ENCODE measurements at regions not wholly inside any gene's neighbourhood (a gene's known extent, or its start where the extent isn't known, plus 50 kb on each side); places are given as distances from the start of the nearest gene placed in this dataset.
"Not testable (repeated sequence)": the region's sequence is repeated elsewhere in the genome, so short reads cannot be mapped to it uniquely, and the experiment has no call there.

DNA sequence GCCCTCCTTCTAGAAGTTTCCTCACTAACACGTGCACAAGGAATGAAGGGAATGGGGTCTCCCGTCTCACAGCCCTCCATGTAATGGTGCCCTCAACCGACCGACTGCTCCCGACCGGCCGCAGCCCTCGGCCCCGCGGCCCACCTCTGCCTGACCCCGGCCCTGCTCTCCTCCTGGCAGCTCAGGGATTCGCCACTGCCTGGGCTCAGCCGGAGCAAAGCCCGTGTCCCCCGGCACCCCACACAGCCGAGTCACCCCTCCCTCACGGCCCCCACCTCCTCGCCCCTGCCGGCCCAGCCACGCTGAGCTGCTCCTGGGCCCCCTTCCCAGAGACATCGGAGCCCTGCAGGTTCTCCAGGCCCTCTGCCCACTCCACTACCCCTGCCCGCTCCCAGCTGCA, 171.0 kb downstream of the TMEM121 start:
- not testable (repeated sequence) for H3K36me3 ChIP-seq (ENCODE audit: control insufficient read depth in 2 of 2, insufficient read depth in 2 of 2, low read length in 1 of 2); H3K9me3 ChIP-seq (ENCODE audit: control insufficient read depth in 2 of 2, insufficient read depth in 1 of 2, low read depth in 1 of 2, low read length in 1 of 2); H3K27me3 ChIP-seq (ENCODE audit: control insufficient read depth in 1 of 2, insufficient read depth in 2 of 2, low read length in 2 of 2); H3K4me1 ChIP-seq (ENCODE audit: control insufficient read depth in 2 of 2, insufficient read depth in 2 of 2, low read length in 1 of 2); H3K4me3 ChIP-seq (ENCODE audit: low read depth in 1 of 2, low read length in 2 of 2); H3K27ac ChIP-seq (ENCODE audit: low read depth in 2 of 2, low read length in 1 of 2)
- WGBS, 2 donors: 88 to 89% methylated on average over 16 to 20 of the region's 22 CpGs

DNA sequence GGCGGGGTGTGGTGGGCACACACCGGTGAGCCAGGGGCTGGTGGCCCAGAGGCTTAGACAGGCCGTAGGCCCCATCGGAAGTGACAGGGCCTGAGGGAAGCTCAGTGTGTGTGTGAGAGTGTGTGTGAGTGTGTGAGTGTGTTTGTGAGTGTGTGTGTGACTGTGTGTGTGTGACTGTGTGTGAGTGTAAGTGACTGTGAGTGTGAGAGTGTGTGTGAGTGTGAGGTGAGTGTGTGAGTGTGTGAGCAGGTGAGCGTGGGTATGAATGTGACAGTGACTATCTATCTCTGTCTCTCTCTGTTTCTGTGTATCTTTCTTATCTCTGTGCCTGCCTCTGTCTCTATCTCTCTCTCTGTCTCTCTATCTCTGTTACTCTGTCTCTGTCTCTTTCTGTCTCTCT, 171.6 kb downstream of the TMEM121 start:
- not testable (repeated sequence) for H3K27me3 ChIP-seq (ENCODE audit: control insufficient read depth in 1 of 2, insufficient read depth in 2 of 2, low read length in 2 of 2); H3K27ac ChIP-seq (ENCODE audit: low read depth in 2 of 2, low read length in 1 of 2); H3K36me3 ChIP-seq (ENCODE audit: control insufficient read depth in 2 of 2, insufficient read depth in 2 of 2, low read length in 1 of 2); H3K4me1 ChIP-seq (ENCODE audit: control insufficient read depth in 2 of 2, insufficient read depth in 2 of 2, low read length in 1 of 2); H3K9me3 ChIP-seq (ENCODE audit: control insufficient read depth in 2 of 2, insufficient read depth in 1 of 2, low read depth in 1 of 2, low read length in 1 of 2); H3K4me3 ChIP-seq (ENCODE audit: low read depth in 1 of 2, low read length in 2 of 2)
- 72 to 83% methylated on average over 5 of the region's 5 CpGs for WGBS, 2 donors

DNA sequence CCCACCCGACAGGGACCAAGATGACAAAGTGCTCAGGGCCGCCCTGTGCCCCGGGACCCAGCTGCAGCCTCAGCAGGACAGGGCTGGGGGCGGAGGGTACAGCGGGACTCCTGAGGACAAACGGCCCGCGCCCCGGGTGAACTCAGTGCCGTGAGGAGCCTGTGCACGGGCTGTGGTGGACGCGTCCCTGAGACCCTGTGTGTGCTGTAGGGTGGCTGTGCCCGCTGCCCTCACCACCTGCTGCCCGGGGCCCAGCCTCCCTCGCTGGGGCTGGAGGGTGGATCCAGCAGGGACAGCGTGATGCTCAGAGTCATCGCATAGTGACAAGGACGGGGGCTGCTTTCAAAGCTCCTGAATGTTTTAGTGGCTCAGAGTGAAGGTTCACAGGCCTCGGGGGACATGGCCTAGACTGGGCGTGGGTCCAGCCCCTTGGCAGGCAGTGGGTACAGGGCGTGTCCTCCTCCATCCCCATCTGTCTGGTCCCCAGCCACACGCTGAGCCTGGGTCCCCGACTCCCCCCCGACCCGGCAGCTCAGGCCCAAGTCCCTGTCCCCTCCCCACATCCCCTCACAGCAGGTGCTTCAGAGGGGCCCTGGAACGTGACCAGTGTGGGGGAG, 172.7 kb downstream of the TMEM121 start:
- H3K27ac ChIP-seq (ENCODE audit: low read depth in 2 of 2, low read length in 1 of 2); H3K4me3 ChIP-seq (ENCODE audit: low read depth in 1 of 2, low read length in 2 of 2); H3K36me3 ChIP-seq (ENCODE audit: control insufficient read depth in 2 of 2, insufficient read depth in 2 of 2, low read length in 1 of 2); H3K27me3 ChIP-seq (ENCODE audit: control insufficient read depth in 1 of 2, insufficient read depth in 2 of 2, low read length in 2 of 2); H3K9me3 ChIP-seq (ENCODE audit: control insufficient read depth in 2 of 2, insufficient read depth in 1 of 2, low read depth in 1 of 2, low read length in 1 of 2); H3K4me1 ChIP-seq (ENCODE audit: control insufficient read depth in 2 of 2, insufficient read depth in 2 of 2, low read length in 1 of 2): not testable (repeated sequence)
- WGBS, 2 donors: 74 to 87% methylated on average over 12 to 14 of the region's 27 CpGs

DNA sequence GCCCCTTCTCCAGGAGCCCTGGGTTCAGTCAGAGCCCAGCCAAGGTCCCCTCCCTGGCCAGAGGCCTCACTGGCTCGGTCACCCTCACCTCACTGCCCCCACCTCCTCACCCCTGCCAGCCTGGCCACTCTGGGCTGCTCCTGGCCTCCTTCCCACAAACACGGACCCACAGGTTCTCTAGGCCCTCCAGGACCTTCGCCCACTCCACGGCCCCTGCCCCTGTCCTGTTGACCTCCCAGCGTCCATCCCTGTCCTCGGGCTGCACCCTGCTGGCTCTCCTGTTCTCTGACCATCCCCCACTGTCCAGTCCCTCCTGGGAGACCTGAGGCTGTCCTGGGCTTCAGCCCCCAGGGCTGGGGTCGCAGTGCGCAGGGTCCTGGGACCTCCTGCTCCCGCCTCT, 173.3 kb downstream of the TMEM121 start:
- not testable (repeated sequence) for H3K27ac ChIP-seq (ENCODE audit: low read depth in 2 of 2, low read length in 1 of 2); H3K4me1 ChIP-seq (ENCODE audit: control insufficient read depth in 2 of 2, insufficient read depth in 2 of 2, low read length in 1 of 2); H3K36me3 ChIP-seq (ENCODE audit: control insufficient read depth in 2 of 2, insufficient read depth in 2 of 2, low read length in 1 of 2); H3K9me3 ChIP-seq (ENCODE audit: control insufficient read depth in 2 of 2, insufficient read depth in 1 of 2, low read depth in 1 of 2, low read length in 1 of 2); H3K27me3 ChIP-seq (ENCODE audit: control insufficient read depth in 1 of 2, insufficient read depth in 2 of 2, low read length in 2 of 2); H3K4me3 ChIP-seq (ENCODE audit: low read depth in 1 of 2, low read length in 2 of 2)
- 77 to 79% methylated on average over 7 to 9 of the region's 9 CpGs for WGBS, 2 donors

DNA sequence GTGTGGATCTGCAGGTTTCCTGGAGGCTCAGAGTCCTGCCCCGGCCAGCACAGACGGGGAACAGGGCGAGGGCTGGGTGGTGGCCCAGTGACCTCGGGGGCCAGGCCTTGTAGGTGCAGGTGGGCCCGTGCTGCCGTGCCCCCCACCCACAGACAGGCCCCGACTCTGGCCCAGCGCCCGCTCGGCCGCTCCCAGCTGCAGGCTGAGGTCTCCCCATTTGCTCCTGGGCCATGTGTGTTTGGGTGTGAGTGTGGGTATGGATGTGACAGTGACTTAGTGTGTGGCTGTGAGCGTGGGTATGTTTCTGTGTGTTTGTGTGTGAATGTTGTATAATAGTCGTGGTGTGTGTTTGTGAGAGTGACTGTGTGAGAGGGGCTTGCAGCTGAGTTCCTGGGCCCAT, 173.8 kb downstream of the TMEM121 start:
- not testable (repeated sequence) for H3K27me3 ChIP-seq (ENCODE audit: control insufficient read depth in 1 of 2, insufficient read depth in 2 of 2, low read length in 2 of 2); H3K4me3 ChIP-seq (ENCODE audit: low read depth in 1 of 2, low read length in 2 of 2); H3K27ac ChIP-seq (ENCODE audit: low read depth in 2 of 2, low read length in 1 of 2); H3K36me3 ChIP-seq (ENCODE audit: control insufficient read depth in 2 of 2, insufficient read depth in 2 of 2, low read length in 1 of 2); H3K4me1 ChIP-seq (ENCODE audit: control insufficient read depth in 2 of 2, insufficient read depth in 2 of 2, low read length in 1 of 2); H3K9me3 ChIP-seq (ENCODE audit: control insufficient read depth in 2 of 2, insufficient read depth in 1 of 2, low read depth in 1 of 2, low read length in 1 of 2)
- 80 to 84% methylated on average over 10 to 13 of the region's 13 CpGs for WGBS, 2 donors

DNA sequence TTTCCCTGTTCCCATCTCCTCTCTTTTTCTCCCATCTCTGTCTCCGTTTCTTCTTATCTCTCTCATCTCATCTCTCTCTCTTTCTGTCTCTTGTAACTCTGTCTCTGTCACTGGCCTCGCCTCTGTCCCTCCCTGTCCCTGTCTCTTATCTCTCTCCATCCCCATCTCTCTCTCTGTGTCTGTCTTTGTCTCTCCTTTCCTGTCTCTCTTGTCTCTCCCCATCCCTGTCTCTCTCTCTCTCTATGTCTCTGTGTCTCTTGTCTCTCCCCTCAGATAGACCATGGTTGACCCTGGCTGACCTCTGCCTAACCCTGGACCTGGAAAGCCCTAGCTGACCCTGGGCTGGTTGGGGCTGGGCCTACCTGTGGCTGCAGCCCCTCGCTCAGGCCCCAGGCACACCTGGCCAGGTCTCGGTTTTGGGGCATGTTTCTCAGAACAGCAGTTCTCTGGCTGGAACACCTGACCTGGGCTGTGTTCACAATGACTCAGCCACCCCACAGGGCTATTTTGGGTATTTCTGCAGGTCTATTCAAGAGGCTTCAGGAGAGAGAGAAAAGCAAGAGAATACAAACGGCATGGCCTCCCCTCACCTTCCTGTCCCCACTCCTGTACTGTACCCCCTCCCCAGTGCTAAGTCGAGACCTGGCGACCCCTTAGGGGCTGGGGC, 174.4 kb downstream of the TMEM121 start:
- no peaks in the 10 kb centered on the region for H3K27me3 ChIP-seq (ENCODE audit: control insufficient read depth in 1 of 2, insufficient read depth in 2 of 2, low read length in 2 of 2)
- 39 to 64% methylated on average over 7 of the region's 7 CpGs for WGBS, 2 donors
- H3K4me1 ChIP-seq (ENCODE audit: control insufficient read depth in 2 of 2, insufficient read depth in 2 of 2, low read length in 1 of 2): no peaks in the 10 kb centered on the region
- no peaks in the 10 kb centered on the region for H3K9me3 ChIP-seq (ENCODE audit: control insufficient read depth in 2 of 2, insufficient read depth in 1 of 2, low read depth in 1 of 2, low read length in 1 of 2)
- no peak overlapping the region for H3K4me3 ChIP-seq (ENCODE audit: low read depth in 1 of 2, low read length in 2 of 2)
- H3K36me3 ChIP-seq (ENCODE audit: control insufficient read depth in 2 of 2, insufficient read depth in 2 of 2, low read length in 1 of 2): no peaks in the 10 kb centered on the region
- no peak overlapping the region for H3K27ac ChIP-seq (ENCODE audit: low read depth in 2 of 2, low read length in 1 of 2)

DNA sequence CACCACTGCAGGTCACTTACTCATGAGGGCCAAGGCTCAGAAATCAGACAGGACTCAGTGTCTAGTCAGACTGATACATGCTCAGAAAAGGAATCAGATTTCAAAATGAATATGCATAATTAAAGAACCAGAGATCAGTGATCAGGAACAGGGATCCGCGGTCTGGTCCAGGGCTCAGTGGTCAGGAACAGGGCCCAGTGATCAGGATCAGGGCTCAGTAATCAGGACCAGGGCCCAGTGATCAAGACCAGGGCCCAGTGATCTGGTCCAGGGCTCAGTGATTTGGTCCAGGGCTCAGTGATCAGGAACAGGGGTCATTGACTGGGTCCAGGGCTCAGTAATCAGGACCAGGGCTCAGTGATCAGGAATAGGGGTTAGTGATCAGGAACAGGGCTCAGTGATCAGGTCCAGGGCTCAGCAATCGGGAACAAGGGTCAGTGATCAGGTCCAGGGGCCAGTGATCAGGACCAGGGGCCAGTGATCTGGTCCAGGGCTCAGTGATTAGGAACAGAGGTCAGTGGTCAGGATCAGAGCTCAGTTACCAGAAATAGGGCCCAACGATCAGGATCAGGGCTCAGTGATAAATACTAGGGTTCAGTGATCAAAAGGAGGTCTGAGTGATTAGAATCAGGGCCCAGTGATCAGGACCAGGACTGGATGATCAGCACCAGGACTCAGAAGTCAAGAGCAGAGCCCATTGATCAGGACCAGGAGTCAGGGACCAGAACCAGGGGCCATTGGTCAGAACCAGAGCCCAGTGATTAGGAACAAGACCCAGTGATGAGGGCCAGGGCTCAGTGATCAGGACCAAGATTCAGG, 175.3 kb downstream of the TMEM121 start:
- H3K27me3 ChIP-seq (ENCODE audit: control insufficient read depth in 1 of 2, insufficient read depth in 2 of 2, low read length in 2 of 2): no peaks in the 10 kb centered on the region
- no peaks in the 10 kb centered on the region for H3K4me1 ChIP-seq (ENCODE audit: control insufficient read depth in 2 of 2, insufficient read depth in 2 of 2, low read length in 1 of 2)
- WGBS, 2 donors: 42 to 63% methylated on average over 4 of the region's 4 CpGs
- no peaks in the 10 kb centered on the region for H3K36me3 ChIP-seq (ENCODE audit: control insufficient read depth in 2 of 2, insufficient read depth in 2 of 2, low read length in 1 of 2)
- no peak overlapping the region for H3K4me3 ChIP-seq (ENCODE audit: low read depth in 1 of 2, low read length in 2 of 2)
- no peaks in the 10 kb centered on the region for H3K9me3 ChIP-seq (ENCODE audit: control insufficient read depth in 2 of 2, insufficient read depth in 1 of 2, low read depth in 1 of 2, low read length in 1 of 2)
- no peak overlapping the region for H3K27ac ChIP-seq (ENCODE audit: low read depth in 2 of 2, low read length in 1 of 2)

DNA sequence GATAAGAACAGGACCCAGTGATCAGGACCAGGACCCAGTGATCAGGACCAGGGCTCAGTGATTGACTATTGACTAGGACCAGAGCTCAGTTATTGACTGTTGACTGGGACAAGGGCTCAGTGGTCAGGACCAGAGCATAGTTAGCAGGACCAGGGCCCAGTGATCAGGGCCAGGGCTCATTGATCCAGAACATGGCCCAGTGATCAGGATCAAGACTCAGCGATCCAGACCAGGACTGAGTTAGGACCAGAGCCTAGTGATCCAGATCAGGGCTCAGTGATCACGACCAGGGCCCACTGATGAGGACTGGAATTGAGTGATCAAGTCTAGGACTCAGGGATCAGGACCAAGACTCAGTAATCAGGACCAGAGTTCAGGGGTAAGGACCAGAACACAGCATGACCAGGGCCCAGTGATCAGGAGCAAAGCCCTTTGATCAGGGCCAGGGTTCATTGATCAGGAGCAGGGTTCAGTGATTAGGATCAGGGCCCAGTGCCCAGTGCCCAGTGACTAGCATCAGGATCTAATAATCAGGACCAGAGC, 176.0 kb downstream of the TMEM121 start:
- Histone ChIP-seq H3K27me3 (ENCODE audit: control insufficient read depth in 1 of 2, insufficient read depth in 2 of 2, low read length in 2 of 2) (no peaks in the 10 kb centered on the region), H3K36me3 (ENCODE audit: control insufficient read depth in 2 of 2, insufficient read depth in 2 of 2, low read length in 1 of 2) (no peaks in the 10 kb centered on the region), H3K9me3 (ENCODE audit: control insufficient read depth in 2 of 2, insufficient read depth in 1 of 2, low read depth in 1 of 2, low read length in 1 of 2) (no peaks in the 10 kb centered on the region), H3K4me1 (ENCODE audit: control insufficient read depth in 2 of 2, insufficient read depth in 2 of 2, low read length in 1 of 2) (no peaks in the 10 kb centered on the region), H3K27ac (ENCODE audit: low read depth in 2 of 2, low read length in 1 of 2) (no peak overlapping the region), H3K4me3 (ENCODE audit: low read depth in 1 of 2, low read length in 2 of 2) (no peak overlapping the region)
- WGBS, 2 donors: 64 to 80% methylated on average over 2 of the region's 2 CpGs

DNA sequence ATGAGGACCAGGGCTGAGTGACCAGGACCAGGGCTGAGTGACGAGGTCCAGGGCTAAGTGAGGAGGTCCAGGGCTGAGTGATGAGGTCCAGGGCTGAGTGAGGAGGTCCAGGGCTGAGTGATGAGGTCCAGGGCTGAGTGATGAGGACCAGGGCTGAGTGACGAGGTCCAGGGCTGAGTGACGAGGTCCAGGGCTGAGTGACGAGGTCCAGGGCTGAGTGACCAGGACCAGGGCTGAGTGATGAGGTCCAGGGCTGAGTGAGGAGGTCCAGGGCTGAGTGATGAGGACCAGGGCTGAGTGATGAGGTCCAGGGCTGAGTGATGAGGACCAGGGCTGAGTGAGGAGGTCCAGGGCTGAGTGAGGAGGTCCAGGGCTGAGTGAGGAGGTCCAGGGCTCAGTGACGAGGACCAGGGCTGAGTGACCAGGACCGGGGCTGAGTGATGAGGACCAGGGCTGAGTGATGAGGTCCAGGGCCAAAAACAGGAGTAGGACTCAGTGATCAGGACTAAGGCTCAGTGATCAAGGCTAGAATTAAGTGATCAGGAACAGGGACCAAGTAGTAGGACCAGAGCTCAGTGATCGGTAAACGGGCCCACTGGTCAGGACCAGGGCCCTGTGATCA, 176.8 kb downstream of the TMEM121 start:
- H3K9me3 ChIP-seq (ENCODE audit: control insufficient read depth in 2 of 2, insufficient read depth in 1 of 2, low read depth in 1 of 2, low read length in 1 of 2); H3K27me3 ChIP-seq (ENCODE audit: control insufficient read depth in 1 of 2, insufficient read depth in 2 of 2, low read length in 2 of 2); H3K4me1 ChIP-seq (ENCODE audit: control insufficient read depth in 2 of 2, insufficient read depth in 2 of 2, low read length in 1 of 2); H3K27ac ChIP-seq (ENCODE audit: low read depth in 2 of 2, low read length in 1 of 2); H3K36me3 ChIP-seq (ENCODE audit: control insufficient read depth in 2 of 2, insufficient read depth in 2 of 2, low read length in 1 of 2); H3K4me3 ChIP-seq (ENCODE audit: low read depth in 1 of 2, low read length in 2 of 2): not testable (repeated sequence)
- WGBS, 2 donors: 63 to 66% methylated on average over 6 of the region's 8 CpGs
